ENCODE measurements at regions not wholly inside any gene's neighbourhood (a gene's known extent, or its start where the extent isn't known, plus 50 kb on each side); places are given as distances from the start of the nearest gene placed in this dataset.
"Not testable (repeated sequence)": the region's sequence is repeated elsewhere in the genome, so short reads cannot be mapped to it uniquely, and the experiment has no call there.

DNA sequence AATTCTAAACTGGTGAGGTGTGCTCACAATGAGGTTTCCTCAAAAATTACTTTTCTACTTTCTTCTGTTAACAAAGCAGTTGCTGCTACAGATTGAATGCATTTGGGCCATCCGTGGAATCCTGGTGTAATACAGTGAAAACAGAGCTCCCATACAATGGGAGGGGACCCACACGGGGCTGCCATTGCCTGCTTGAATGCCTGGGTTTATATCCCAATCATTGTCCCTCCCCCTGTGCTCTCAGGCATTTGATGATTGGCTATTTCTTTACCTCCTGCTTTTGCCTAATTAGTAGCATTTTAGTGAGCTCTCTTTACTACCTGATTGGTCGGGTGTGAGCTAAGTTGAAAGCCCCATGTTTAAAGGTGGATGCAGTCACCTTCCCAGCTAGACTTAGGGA is 52.9 kb upstream of the CSF1 start:
- not testable (repeated sequence) for H3K9me3 Mint-ChIP-seq (ENCODE audit: low read depth); H3K4me1 Mint-ChIP-seq; H3K4me3 Mint-ChIP-seq; ATAC-seq; H3K27ac Mint-ChIP-seq; DNase-seq
- Mint-ChIP-seq H3K27me3 (peaks cover 17% of the 10 kb centered on the region), H3K36me3 (peaks cover 20% of the 10 kb centered on the region)
- CTCF ChIA-PET, result interaction anchor here (1.2 kb wide), 1 partner anchor 127 kb away, joined by 4 read pairs; the partner anchor contains the start of gene AHCYL1

GRCh38 chr1:109855986-109856385 is 54.7 kb upstream of the CSF1 start:
- H3K27ac Mint-ChIP-seq; DNase-seq; H3K9me3 Mint-ChIP-seq (ENCODE audit: low read depth); CTCF ChIA-PET; H3K36me3 Mint-ChIP-seq; H3K4me1 Mint-ChIP-seq; H3K4me3 Mint-ChIP-seq; ATAC-seq: not testable (repeated sequence)
- H3K27me3 Mint-ChIP-seq, result peaks cover 17% of the 10 kb centered on the region

GRCh38 chr1:109853972-109854371 is 56.7 kb upstream of the CSF1 start:
- H3K4me1 Mint-ChIP-seq; CTCF ChIA-PET; H3K36me3 Mint-ChIP-seq; ATAC-seq; DNase-seq; H3K4me3 Mint-ChIP-seq; H3K27ac Mint-ChIP-seq; H3K27me3 Mint-ChIP-seq; H3K9me3 Mint-ChIP-seq (ENCODE audit: low read depth): not testable (repeated sequence)

- ATAC-seq; H3K4me1 Mint-ChIP-seq; H3K27me3 Mint-ChIP-seq; DNase-seq; H3K27ac Mint-ChIP-seq; CTCF ChIA-PET; H3K4me3 Mint-ChIP-seq; H3K9me3 Mint-ChIP-seq (ENCODE audit: low read depth); H3K36me3 Mint-ChIP-seq: not testable (repeated sequence)
These were observed 58.2 kb upstream of the CSF1 start for GRCh38 chr1:109852221-109853015.

- CTCF ChIA-PET, result interaction anchor here (0.5 to 0.9 kb wide), 2 partner anchors 15 to 1205 kb away, joined by 3 read pairs; no protein-coding TSS in a partner anchor
- Mint-ChIP-seq H3K36me3 (no peaks in the 10 kb centered on the region), H3K27me3 (no peaks in the 10 kb centered on the region), H3K27ac (no peak overlapping the region), H3K9me3 (ENCODE audit: low read depth) (no peaks in the 10 kb centered on the region), H3K4me1 (no peaks in the 10 kb centered on the region), H3K4me3 (no peak overlapping the region)
- ATAC-seq (no peak), DNase-seq (no peak)
These were observed 59.8 kb upstream of the CSF1 start for GRCh38 chr1:109850827-109851226.

DNA sequence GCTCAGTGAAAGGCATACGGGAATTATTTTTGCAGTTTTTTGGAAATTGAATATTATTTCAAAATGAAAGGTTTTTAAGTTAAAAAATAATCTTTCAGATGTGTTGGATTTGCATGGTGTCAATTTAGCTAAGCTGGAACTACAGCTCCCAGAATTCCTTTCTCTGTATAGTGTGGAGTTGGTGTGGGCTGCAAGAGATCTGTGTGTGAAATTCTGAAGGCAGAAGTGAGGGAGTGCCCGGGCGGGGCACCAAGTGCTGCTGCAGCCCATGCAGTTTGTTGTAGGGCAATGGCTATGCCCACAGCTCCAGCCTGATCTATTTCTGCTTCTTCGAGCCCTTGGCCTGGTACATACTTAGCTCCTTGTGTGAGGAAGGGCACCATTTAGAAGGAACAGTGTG is 60.5 kb upstream of the CSF1 start:
- DNase-seq, result no peak
- CTCF ChIA-PET, result interaction anchor here (0.5 to 0.9 kb wide), 3 partner anchors 9 to 1205 kb away, joined by 3 read pairs; no protein-coding TSS in a partner anchor
- Mint-ChIP-seq H3K9me3 (ENCODE audit: low read depth) (no peaks in the 10 kb centered on the region), H3K4me1 (no peaks in the 10 kb centered on the region), H3K4me3 (no peak overlapping the region), H3K27ac (no peak overlapping the region), H3K36me3 (no peaks in the 10 kb centered on the region), H3K27me3 (peaks cover 2% of the 10 kb centered on the region)
- no peak for ATAC-seq

DNA sequence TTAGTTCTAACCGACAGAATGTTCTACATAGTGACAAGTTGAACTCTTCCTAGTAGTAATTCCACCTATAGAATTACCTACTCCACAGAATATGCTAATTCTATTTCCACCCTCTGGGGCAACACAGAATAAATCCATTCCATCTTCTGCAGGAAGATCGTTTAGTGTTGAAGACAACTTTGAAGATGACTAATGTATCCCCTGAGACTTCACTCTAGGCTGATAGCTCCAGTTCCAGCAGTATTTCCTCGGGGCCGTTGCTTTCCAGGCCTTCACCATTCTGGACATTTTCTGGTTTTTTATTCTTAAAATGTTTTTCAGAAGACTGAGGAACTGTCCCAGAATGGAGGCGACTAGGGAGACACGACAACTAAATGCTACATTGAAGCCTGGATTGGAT is 61.0 kb upstream of the CSF1 start:
- peaks cover 4% of the 10 kb centered on the region for H3K27me3 Mint-ChIP-seq
- CTCF ChIA-PET, result interaction anchor here (0.9 kb wide), 1 partner anchor 8 kb away, joined by 3 read pairs; no protein-coding TSS in a partner anchor
- H3K4me3 Mint-ChIP-seq, result no peak overlapping the region
- no peaks in the 10 kb centered on the region for H3K36me3 Mint-ChIP-seq
- no peaks in the 10 kb centered on the region for H3K9me3 Mint-ChIP-seq (ENCODE audit: low read depth)
- H3K4me1 Mint-ChIP-seq, result no peaks in the 10 kb centered on the region
- DNase-seq, result no peak
- ATAC-seq, result no peak
- H3K27ac Mint-ChIP-seq, result no peak overlapping the region

DNA sequence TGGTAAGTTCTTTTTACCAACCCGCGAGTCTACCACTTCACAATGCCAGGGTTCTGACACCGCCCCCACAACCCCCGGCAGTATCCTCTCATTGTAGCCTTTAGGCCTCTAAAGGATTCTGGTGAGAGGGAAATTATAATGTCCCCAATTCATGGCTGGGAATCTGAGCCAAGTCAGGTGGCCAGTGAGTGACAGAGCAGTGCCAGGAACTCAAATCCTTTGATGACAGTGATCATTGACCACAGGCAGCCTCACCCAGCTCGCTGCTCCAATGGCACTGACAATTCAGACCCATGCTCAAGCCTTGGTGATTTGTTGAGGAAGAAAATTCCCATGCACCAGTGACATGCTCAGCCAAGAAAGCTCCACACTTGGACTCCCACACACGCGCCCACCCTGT is 63.4 kb upstream of the CSF1 start:
- no peak overlapping the region for H3K27ac Mint-ChIP-seq
- H3K27me3 Mint-ChIP-seq, result peaks cover 4% of the 10 kb centered on the region
- H3K4me3 Mint-ChIP-seq, result no peak overlapping the region
- ATAC-seq (no peak), DNase-seq (no peak)
- no peaks in the 10 kb centered on the region for H3K9me3 Mint-ChIP-seq (ENCODE audit: low read depth)
- CTCF ChIA-PET, result interaction anchor here (1.8 kb wide), 1 partner anchor 57 kb away, joined by 4 read pairs; no protein-coding TSS in a partner anchor
- peaks cover 1% of the 10 kb centered on the region for H3K36me3 Mint-ChIP-seq
- H3K4me1 Mint-ChIP-seq, result no peaks in the 10 kb centered on the region

DNA sequence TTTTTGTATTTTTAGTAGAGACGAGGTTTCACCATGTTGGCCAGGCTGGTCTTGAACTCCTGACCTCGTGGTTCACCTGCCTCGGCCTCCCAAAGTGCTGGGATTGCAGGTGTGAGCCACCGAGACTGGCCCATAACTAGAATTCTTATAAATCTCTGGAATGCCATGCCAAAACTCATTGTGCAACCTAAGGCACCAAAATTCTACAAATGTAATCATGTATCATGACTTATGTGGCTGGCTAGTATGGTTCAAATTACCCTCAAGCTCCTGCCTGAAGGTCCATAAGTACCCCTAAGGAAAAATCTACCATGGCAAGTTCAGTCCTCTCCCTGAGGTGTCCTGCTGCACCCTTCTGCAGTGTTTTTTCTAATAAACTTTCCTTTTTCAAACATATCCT is 63.8 kb upstream of the CSF1 start:
- ATAC-seq (no peak), DNase-seq (no peak)
- H3K36me3 Mint-ChIP-seq, result peaks cover 1% of the 10 kb centered on the region
- peaks cover 4% of the 10 kb centered on the region for H3K27me3 Mint-ChIP-seq
- no peak overlapping the region for H3K27ac Mint-ChIP-seq
- H3K9me3 Mint-ChIP-seq (ENCODE audit: low read depth), result no peaks in the 10 kb centered on the region
- no peaks in the 10 kb centered on the region for H3K4me1 Mint-ChIP-seq
- CTCF ChIA-PET, result interaction anchor here (1.8 kb wide), 1 partner anchor 56 kb away, joined by 4 read pairs; no protein-coding TSS in a partner anchor
- no peak overlapping the region for H3K4me3 Mint-ChIP-seq

- H3K4me1 Mint-ChIP-seq, result no peaks in the 10 kb centered on the region
- ATAC-seq (no peak), DNase-seq (no peak)
- peaks cover 3% of the 10 kb centered on the region for H3K36me3 Mint-ChIP-seq
- no peak overlapping the region for H3K4me3 Mint-ChIP-seq
- peaks cover 4% of the 10 kb centered on the region for H3K27me3 Mint-ChIP-seq
- CTCF ChIA-PET, result interaction anchor here (0.6 to 1.8 kb wide), 3 partner anchors 56 to 242 kb away, joined by 3 to 4 read pairs (median 3); no protein-coding TSS in a partner anchor
- no peaks in the 10 kb centered on the region for H3K9me3 Mint-ChIP-seq (ENCODE audit: low read depth)
- no peak overlapping the region for H3K27ac Mint-ChIP-seq
These were observed 64.5 kb upstream of the CSF1 start for GRCh38 chr1:109846162-109846561.

DNA sequence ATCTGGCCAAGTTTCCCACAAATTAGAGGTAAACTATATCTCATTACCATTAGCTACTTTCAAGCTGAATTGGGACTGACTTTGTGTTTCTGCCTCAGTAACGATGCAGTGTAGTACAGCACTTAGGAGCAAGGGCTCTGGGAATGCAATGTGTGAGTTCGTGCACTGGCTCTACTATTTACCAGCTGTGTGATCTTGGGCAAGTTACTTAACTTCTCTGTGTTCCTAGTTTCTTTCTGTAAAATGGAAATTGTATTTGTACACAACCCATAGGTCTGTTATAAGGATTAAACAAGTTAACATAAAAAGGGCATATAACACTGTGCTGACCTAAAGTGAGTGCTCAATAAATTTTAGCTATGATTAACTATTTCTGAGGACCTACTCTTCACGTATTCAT is 65.0 kb upstream of the CSF1 start:
- CTCF ChIA-PET, result interaction anchor here (0.6 to 1.8 kb wide), 3 partner anchors 55 to 243 kb away, joined by 3 to 4 read pairs (median 3); no protein-coding TSS in a partner anchor

GRCh38 chr1:109844609-109845008 is 66.0 kb upstream of the CSF1 start:
- peaks cover 7% of the 10 kb centered on the region for H3K36me3 Mint-ChIP-seq
- H3K4me3 Mint-ChIP-seq, result no peak overlapping the region
- no peak overlapping the region for H3K27ac Mint-ChIP-seq
- no peak for ATAC-seq
- no peaks in the 10 kb centered on the region for H3K9me3 Mint-ChIP-seq (ENCODE audit: low read depth)
- CTCF ChIA-PET, result no interaction called here
- peaks cover 4% of the 10 kb centered on the region for H3K27me3 Mint-ChIP-seq
- no peaks in the 10 kb centered on the region for H3K4me1 Mint-ChIP-seq
- DNase-seq, result no peak

More for the DNA sequence above, 65.0 kb upstream of the CSF1 start:
- no peak overlapping the region for H3K4me3 Mint-ChIP-seq
- no peaks in the 10 kb centered on the region for H3K4me1 Mint-ChIP-seq
- H3K27ac Mint-ChIP-seq, result no peak overlapping the region
- no peaks in the 10 kb centered on the region for H3K9me3 Mint-ChIP-seq (ENCODE audit: low read depth)
- peaks cover 5% of the 10 kb centered on the region for H3K36me3 Mint-ChIP-seq
- H3K27me3 Mint-ChIP-seq, result peaks cover 4% of the 10 kb centered on the region
- DNase-seq, result no peak
- no peak for ATAC-seq

DNA sequence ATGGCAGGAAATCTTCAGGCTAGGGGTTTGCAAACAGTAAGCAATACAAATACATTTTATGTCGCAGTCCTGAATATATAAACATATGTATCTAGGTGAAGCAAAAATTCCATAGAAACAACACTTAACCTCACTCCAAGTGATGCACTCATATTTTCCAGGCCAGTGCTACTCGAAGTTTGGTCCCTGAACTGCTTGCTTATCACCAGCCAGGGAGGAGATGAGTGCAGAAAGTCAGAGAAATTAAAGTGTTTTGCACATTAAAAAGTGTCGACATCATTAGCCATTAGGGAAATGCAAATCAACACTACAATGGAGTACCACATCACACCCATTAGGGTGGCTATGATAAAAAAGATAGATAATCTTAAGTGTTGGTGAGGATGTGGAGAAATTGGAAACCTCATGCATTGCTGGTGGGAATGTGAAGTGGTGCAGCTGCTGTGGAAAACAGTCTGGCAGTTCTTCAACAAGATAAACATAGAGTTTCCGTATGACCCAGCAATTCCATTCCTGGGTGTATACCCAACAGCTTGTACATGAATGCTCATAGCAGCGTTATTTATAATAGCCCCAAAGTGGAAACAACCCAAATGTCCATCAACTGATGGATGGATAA is 70.5 kb upstream of the CSF1 start:
- DNase-seq (no peak), ATAC-seq (no peak)
- Mint-ChIP-seq H3K36me3 (peaks cover 21% of the 10 kb centered on the region), H3K27me3 (peaks cover under 1% of the 10 kb centered on the region), H3K4me1 (peaks cover 7% of the 10 kb centered on the region), H3K27ac (no peak overlapping the region), H3K9me3 (ENCODE audit: low read depth) (peaks cover 9% of the 10 kb centered on the region), H3K4me3 (no peak overlapping the region)
- CTCF ChIA-PET, result no interaction called here

DNA sequence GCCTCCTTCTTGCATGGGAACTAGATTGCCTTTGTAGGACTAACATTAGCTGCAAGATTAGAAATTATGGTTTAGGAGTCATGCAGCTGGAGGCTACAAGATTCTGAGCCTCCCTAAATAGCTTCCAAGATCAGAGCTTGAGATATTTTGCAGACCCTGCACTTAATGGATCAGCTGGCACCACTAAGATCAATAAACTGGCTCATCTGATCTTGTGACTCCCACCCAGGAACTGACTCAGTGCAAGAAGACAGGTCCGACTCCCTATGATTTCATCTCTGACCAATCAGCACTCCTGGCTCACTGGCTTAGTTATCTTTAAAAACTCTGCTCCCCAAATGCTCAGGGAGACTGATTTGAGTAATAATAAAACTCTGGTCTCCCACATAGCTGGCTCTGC is 71.4 kb upstream of the CSF1 start:
- H3K9me3 Mint-ChIP-seq (ENCODE audit: low read depth); CTCF ChIA-PET; ATAC-seq; DNase-seq; H3K27me3 Mint-ChIP-seq; H3K27ac Mint-ChIP-seq; H3K4me1 Mint-ChIP-seq; H3K4me3 Mint-ChIP-seq: not testable (repeated sequence)
- H3K36me3 Mint-ChIP-seq, result peaks cover 23% of the 10 kb centered on the region

Measured in activated CD8-positive, alpha-beta memory T cell treated with anti-CD3 and anti-CD28 coated beads, Interleukin-2, amount 10 ng/mL, durations not matched to agents 7 days and 5 days (primary cell).